OCI-LY3 (cell line): ENCODE measurements at regions not wholly inside any gene's neighbourhood (a gene's known extent, or its start where the extent isn't known, plus 50 kb on each side); places are given as distances from the start of the nearest gene placed in this dataset.

ENCODE experiments used
- CTCF ChIP-seq: fragments of 200-600, 300-600 bp; sonication (generic); IDR thresholded peaks from 2 replicates; pipeline ENCODE4 v1.5.1; 2014; ENCODE audit warnings: antibody characterized with exemption, low read length, low read depth
- EZH2phosphoT487 ChIP-seq: fragments of 200-600 bp; shearing (Covaris generic); IDR thresholded peaks from 2 replicates; pipeline ENCODE4 v1.6.1; 2018; ENCODE audit warnings: antibody characterized with exemption, mixed run types, low read depth

- no peak for TF ChIP-seq CTCF
- no peak for TF ChIP-seq EZH2phosphoT487
These were observed 172.7 kb upstream of the KBTBD8 start for GRCh38 chr3:66825375-66825774.
